SK-N-MC (cell line): ENCODE measurements at regions not wholly inside any gene's neighbourhood (a gene's known extent, or its start where the extent isn't known, plus 50 kb on each side); places are given as distances from the start of the nearest gene placed in this dataset.

Experiments
- EZH2 ChIP-seq: fragments of 200-600 bp; sonication (generic); IDR thresholded peaks from one replicate; pipeline ENCODE4 v1.6.1; 2017; ENCODE audit warnings: antibody characterized with exemption
- FOXP2 ChIP-seq: optimal IDR thresholded peaks from 2 replicates; pipeline ENCODE3; 2011; ENCODE audit warnings: mild to moderate bottlenecking, moderate library complexity; ENCODE audit not compliant: insufficient read depth; ENCODE audit errors: extremely low read length, control extremely low read depth
- POLR2AphosphoS5 ChIP-seq: IDR thresholded peaks from 2 replicates; pipeline ENCODE4 v1.6.1; 2012; ENCODE audit warnings: mild to moderate bottlenecking, low read depth, low read length, borderline replicate concordance

- TF ChIP-seq EZH2 (no peak), POLR2AphosphoS5 (no peak), FOXP2 (no peak)
These were observed 208.6 kb upstream of the MGMT start for GRCh38 chr10:129258283-129258923.
